Islet of Langerhans (tissue), 1 donor: ENCODE measurements at regions not wholly inside any gene's neighbourhood (a gene's known extent, or its start where the extent isn't known, plus 50 kb on each side); places are given as distances from the start of the nearest gene placed in this dataset.

Experiments used
- FAIRE-seq: peaks from one replicate; lab custom pipeline; 2011; peaks lifted over from hg19 to GRCh38; lab: Jason Lieb, UNC

- no peak for FAIRE-seq
Observed at GRCh38 chr2:128732976-128733431, 414.3 kb upstream of the HS6ST1 start.

- no peak for FAIRE-seq
Observed at GRCh38 chr2:128733450-128733849, 414.8 kb upstream of the HS6ST1 start.

- no peak for FAIRE-seq
Observed at GRCh38 chr2:128734521-128735295, 416.0 kb upstream of the HS6ST1 start.

GRCh38 chr2:128735296-128735960, 416.8 kb upstream of the HS6ST1 start:
- FAIRE-seq = no peak

- no peak for FAIRE-seq
Observed at GRCh38 chr2:128736046-128736688, 417.5 kb upstream of the HS6ST1 start.

- FAIRE-seq = no peak
Observed at GRCh38 chr2:128736689-128737545, 418.2 kb upstream of the HS6ST1 start.

DNA sequence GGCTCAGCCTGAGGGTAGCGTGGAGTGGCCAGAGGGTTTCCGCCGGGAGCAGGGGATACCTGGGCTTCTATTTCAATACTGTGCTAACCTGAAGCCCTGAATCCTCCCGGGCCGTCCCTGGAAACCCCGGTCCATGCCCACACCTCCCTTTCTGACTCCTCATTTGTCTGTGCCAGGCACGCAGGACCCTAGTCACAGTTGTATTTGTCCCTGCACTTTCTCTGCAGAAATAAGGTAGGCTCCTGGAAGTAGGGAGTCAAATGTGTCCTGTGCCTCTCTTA, 418.8 kb upstream of the HS6ST1 start:
- FAIRE-seq = no peak

GRCh38 chr2:128738446-128739110, 419.9 kb upstream of the HS6ST1 start:
- FAIRE-seq = no peak

GRCh38 chr2:128742467-128742866, 423.8 kb upstream of the HS6ST1 start:
- FAIRE-seq = no peak

GRCh38 chr2:128745946-128746345, 427.3 kb upstream of the HS6ST1 start:
- FAIRE-seq = no peak

DNA sequence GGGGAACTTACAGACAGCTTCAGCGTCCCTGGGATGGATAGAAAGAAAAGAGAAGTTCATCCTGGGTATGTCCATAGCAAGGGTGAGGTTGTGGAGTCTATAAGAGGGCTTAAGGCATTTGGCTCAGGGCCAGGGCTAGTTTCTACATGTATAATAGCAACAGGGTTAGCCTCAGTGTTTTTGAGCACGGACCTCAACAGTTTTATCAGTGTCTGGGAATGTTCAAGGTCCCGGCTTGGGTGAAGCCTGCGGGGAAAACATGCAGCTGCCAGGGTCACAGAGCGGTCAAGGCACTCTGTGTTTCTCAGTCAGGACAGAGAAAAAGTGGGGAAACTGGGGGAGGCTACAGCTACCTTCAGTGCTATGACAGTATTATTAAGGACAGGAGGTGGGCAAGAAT, 427.7 kb upstream of the HS6ST1 start:
- no peak for FAIRE-seq

GRCh38 chr2:128748336-128748735, 429.7 kb upstream of the HS6ST1 start:
- no peak for FAIRE-seq

- FAIRE-seq = no peak
Observed at GRCh38 chr2:128748835-128749605, 430.4 kb upstream of the HS6ST1 start.

DNA sequence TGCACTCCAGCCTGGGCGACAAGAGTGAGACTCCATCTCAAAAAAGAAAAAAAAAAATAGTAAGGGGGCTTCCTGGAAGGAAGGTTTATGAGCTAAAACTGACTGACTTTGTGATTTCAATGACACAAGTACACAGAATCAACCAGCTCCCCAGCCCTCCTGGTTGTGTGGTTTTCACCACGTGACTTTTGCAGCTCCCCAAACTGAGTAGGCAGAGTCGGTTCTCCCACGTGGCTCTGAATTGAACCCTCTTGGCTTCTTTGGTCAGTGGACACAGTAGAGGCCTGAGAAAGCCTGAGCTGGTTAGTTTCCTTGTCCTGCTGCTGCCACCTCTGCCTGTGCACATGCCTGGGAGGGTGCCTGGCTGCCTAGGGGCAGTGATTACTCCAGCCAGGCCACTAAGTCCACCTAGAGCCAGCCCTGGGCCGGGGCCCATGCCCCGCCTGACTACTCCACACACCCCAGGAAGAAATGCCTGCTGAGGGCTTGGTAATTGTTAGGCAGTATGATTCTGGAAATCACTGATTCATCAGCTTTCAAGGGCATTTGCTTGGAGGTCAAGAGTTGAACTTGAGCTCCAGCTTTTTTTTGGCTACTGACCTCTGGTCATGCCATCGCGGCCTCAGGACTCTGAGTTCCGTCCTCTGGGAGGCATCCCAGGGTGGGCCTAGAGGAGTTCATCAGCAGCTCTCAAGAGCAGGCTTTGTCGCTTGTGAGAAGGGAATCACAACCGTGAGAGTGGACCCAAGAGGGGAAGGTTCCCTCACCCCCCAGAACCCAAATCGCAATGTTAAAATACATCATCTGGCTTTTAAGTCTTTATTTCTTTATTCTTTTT, 431.9 kb upstream of the HS6ST1 start:
- no peak for FAIRE-seq

GRCh38 chr2:128751746-128752145, 433.1 kb upstream of the HS6ST1 start:
- no peak for FAIRE-seq

DNA sequence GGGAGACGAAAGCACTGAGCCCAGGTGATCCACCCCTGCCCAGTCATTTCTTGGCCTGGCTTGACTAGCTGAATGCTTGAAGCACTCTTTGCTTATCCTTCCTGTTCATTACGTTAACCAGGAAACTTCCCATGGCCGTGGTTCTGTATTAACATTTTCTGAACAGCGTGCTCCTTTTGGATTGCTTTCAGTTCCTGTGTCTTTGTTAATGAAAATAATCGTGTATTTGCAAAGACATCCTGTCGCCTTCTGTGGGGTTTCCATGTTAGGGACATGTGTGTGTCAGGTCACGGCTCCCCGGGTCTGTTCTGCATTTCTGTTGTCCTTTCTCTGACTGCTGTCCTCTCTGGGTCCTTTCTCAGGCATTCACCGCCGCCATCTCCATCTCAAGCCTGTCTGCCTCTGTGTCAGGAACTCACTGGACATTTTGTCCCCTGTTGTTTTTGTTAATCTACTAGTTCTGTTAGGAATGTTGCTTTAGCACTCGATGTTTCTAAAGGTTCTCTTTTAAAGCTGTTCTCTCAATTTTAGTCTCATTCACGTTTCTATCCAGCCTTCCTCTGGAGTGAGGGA, 434.1 kb upstream of the HS6ST1 start:
- no peak for FAIRE-seq

GRCh38 chr2:128753321-128753720, 434.7 kb upstream of the HS6ST1 start:
- no peak for FAIRE-seq

- FAIRE-seq = no peak
Observed at GRCh38 chr2:128753800-128754199, 435.1 kb upstream of the HS6ST1 start.

DNA sequence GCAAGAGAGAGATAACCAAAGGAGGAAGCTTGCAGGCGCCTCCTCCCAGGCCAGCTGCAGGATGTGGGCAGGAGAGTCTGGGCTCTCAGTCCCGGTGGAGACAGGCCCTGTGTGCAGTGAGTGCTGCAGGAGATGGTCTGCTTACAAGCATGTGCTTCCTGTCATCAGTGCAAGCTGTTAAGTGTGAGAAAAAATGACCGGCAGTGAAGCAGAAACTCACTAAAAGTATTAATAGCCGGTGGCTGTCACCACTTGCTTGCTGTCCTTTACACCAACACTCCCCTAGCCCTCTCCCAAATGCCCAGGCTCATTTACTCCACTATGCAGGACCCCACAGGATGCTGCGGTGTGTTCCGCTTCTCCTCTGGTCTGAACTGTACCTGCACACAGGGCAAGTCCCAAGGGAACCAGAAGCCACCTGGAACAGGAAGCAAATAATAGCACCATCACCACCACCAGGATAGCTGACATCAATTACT, 435.6 kb upstream of the HS6ST1 start:
- FAIRE-seq = no peak
